HepG2 (cell line): ENCODE measurements at regions not wholly inside any gene's neighbourhood (a gene's known extent, or its start where the extent isn't known, plus 50 kb on each side); places are given as distances from the start of the nearest gene placed in this dataset.

Source experiments
- ATAC-seq: fragments of 200-7000 bp; cut with Tn5 transposase; 3 replicates; pipeline ENCODE4 v1.9.1; 2020; ENCODE audit warnings: mild to moderate bottlenecking, moderate library complexity
- BruUV-seq: library from RNA; stranded (reverse); fragments of 400-500 nt; replicated peaks from 2 replicates; lab custom pipeline; 2021; lab: Mats Ljungman, UMichigan
- CTCF ChIA-PET: fragments of 300-600 bp; formaldehyde crosslinking; extraction: SDS; loops from one replicate; lab custom pipeline; 2021; ENCODE audit warnings: low total read pairs, inconsistent platforms, low intra/inter-chr PET ratio; lab: Yijun Ruan, JAX
- POLR2A ChIA-PET: fragments of 350-600 bp; sonication (Branson Sonifier 250); formaldehyde crosslinking; loops from one replicate; lab custom pipeline; 2020; ENCODE audit warnings: antibody characterized with exemption, inconsistent platforms; lab: Yijun Ruan, JAX
- DNase-seq: peaks from one replicate; pipeline ENCODE4 v3.0.0-alpha.2; 2015; ENCODE audit warnings: low spot score
- FAIRE-seq: peaks from 3 replicates; lab custom pipeline; 2011; peaks lifted over from hg19 to GRCh38; lab: Jason Lieb, UNC
- H2AFZ ChIP-seq: one replicate; pipeline ENCODE4 v1.6.1; 2011; ENCODE audit warnings: low read length, inconsistent platforms
- H3K27ac ChIP-seq: fragments of 300-600 bp; 3 replicates; pipeline ENCODE4 v1.8.0; 2011; ENCODE audit warnings: mixed run types, mild to moderate bottlenecking, mixed read lengths, low read length, inconsistent platforms; ENCODE audit not compliant: insufficient read depth; ENCODE audit errors: extremely low read length
- H3K27me3 ChIP-seq, 2 experiments: fragments of 200-600 bp in 1 of 2; 2 replicates in 1 of 2; 3 replicates in 1 of 2; pipeline versions ENCODE4 v1.6.0 to v1.8.0; 2011; ENCODE audit warnings: low read length in 2 of 2, mild to moderate bottlenecking in 2 of 2, moderate library complexity in 2 of 2, inconsistent platforms in 1 of 2; ENCODE audit not compliant: insufficient read depth in 2 of 2, control insufficient read depth in 1 of 2
- H3K36me3 ChIP-seq, 2 experiments: fragments of 200-600 bp in 1 of 2; replicated peaks in 1 of 2; 2 replicates in 1 of 2; 3 replicates in 1 of 2; pipeline versions ENCODE4 v1.5.1 to v1.8.0; 2011; ENCODE audit warnings: low read length in 2 of 2, inconsistent platforms in 1 of 2; ENCODE audit not compliant: insufficient read depth in 2 of 2, control insufficient read depth in 1 of 2
- H3K4me1 ChIP-seq: 2 replicates; pipeline ENCODE4 v1.5.1; 2012; ENCODE audit warnings: low read length, inconsistent platforms; ENCODE audit not compliant: insufficient read depth
- H3K4me2 ChIP-seq: 2 replicates; pipeline ENCODE4 v1.6.0; 2011; ENCODE audit warnings: low read depth, low read length, inconsistent platforms
- H3K4me3 ChIP-seq, 3 experiments: fragments of 200-600 bp in 1 of 3; sonication (generic), shearing (Covaris generic) in 1 of 3; replicated peaks in 1 of 3; 2 replicates each; pipeline ENCODE4 v1.5.1; 2011 to 2016; ENCODE audit warnings: low read length in 3 of 3, inconsistent platforms in 2 of 3, low read depth in 2 of 3, mild to moderate bottlenecking in 2 of 3, control low read depth in 1 of 3, mixed read lengths in 1 of 3; ENCODE audit not compliant: insufficient read depth in 1 of 3
- H3K79me2 ChIP-seq: one replicate; pipeline ENCODE4 v1.6.1; 2011; ENCODE audit warnings: low read length, inconsistent platforms; ENCODE audit not compliant: insufficient read depth
- H3K9ac ChIP-seq: 2 replicates; pipeline ENCODE4 v1.6.0; 2011; ENCODE audit warnings: mild to moderate bottlenecking, low read depth, low read length, inconsistent platforms; ENCODE audit not compliant: insufficient read depth
- H3K9me3 ChIP-seq: 2 replicates; pipeline ENCODE4 v1.5.1; 2012; ENCODE audit warnings: mild to moderate bottlenecking, low read length
- H4K20me1 ChIP-seq: 2 replicates; pipeline ENCODE4 v1.6.0; 2011; ENCODE audit warnings: inconsistent platforms, mild to moderate bottlenecking, low read length, moderate library complexity; ENCODE audit not compliant: insufficient read depth
- ARNT2 ChIP-seq: sonication (generic); formaldehyde crosslinking; IDR thresholded peaks from 2 replicates; pipeline ENCODE4 v1.8.0; 2022; ENCODE audit warnings: mild to moderate bottlenecking, low read depth, missing genetic modification reagents, moderate library complexity
- GATAD1 ChIP-seq: IDR thresholded peaks from 2 replicates; pipeline ENCODE4 v1.6.1; 2016; ENCODE audit warnings: missing genetic modification reagents, missing compliant biosample characterization
- MLLT10 ChIP-seq: sonication (generic); formaldehyde crosslinking; IDR thresholded peaks from 2 replicates; pipeline ENCODE4 v1.4.0; 2020; ENCODE audit warnings: missing genetic modification reagents
- ZBTB34 ChIP-seq: sonication (generic); formaldehyde crosslinking; IDR thresholded peaks from 2 replicates; pipeline ENCODE4 v1.8.0; 2022; ENCODE audit warnings: mild to moderate bottlenecking, missing genetic modification reagents
- ZFP36L2 ChIP-seq: sonication (generic); formaldehyde crosslinking; IDR thresholded peaks from 2 replicates; pipeline ENCODE4 v1.4.0; 2020; ENCODE audit warnings: missing genetic modification reagents
- ZNF354B ChIP-seq: sonication (generic); formaldehyde crosslinking; IDR thresholded peaks from 2 replicates; pipeline ENCODE4 v1.8.0; 2022; ENCODE audit warnings: mild to moderate bottlenecking, missing genetic modification reagents
- ZNF710 ChIP-seq: sonication (generic); formaldehyde crosslinking; IDR thresholded peaks from 2 replicates; pipeline ENCODE4 v1.5.0; 2020; ENCODE audit warnings: mild to moderate bottlenecking, missing genetic modification reagents, borderline replicate concordance
- WGBS: methylation state at CpG from one replicate; pipeline ENCODE4 v1.1.6; 2017; ENCODE audit warnings: low lambda C conversion rate; 5-methylcytosine and 5-hydroxymethylcytosine counted together
- in situ Hi-C: cut with HindIII; loops from 2 replicates; pipeline ENCODE4 v1.10.0; 2017; ENCODE audit warnings: low pct_unique_long_range_greater_than_20kb; ENCODE audit not compliant: extremely low pct_ligation_motif_present
- intact Hi-C: fragments of 100-400 bp; cut with micrococcal nuclease; formaldehyde crosslinking; loops from one replicate; pipeline ENCODE4 v1.10.0; 2022; ENCODE audit not compliant: unreplicated experiment

- in situ Hi-C loops (no loop called here), intact Hi-C loops (no loop called here)
- Histone ChIP-seq H4K20me1 (no peaks in the 10 kb centered on the region), H3K4me3 (no peak overlapping the region), H3K4me2 (no peak overlapping the region), H3K9me3 (no peaks in the 10 kb centered on the region), H2AFZ (no peak overlapping the region), H3K36me3 (no peaks in the 10 kb centered on the region), H3K4me1 (no peaks in the 10 kb centered on the region), H3K27ac (no peak overlapping the region), H3K79me2 (no peaks in the 10 kb centered on the region), H3K9ac (no peak overlapping the region), H3K27me3 (peaks cover 3 to 16% of the 10 kb centered on the region in 2 experiments; a peak in 3 of 5 replicates)
- CTCF ChIA-PET = no interaction called here
- POLR2A ChIA-PET = no interaction called here
- FAIRE-seq = no peak
- no peak for DNase-seq
- BruUV-seq = no TSS peak
- 27% methylated on average over 3 of the region's 3 CpGs for WGBS
- TF ChIP-seq ZNF354B (no peak), MLLT10 (CRISPR knock-in tag) (no peak), ZFP36L2 (CRISPR knock-in tag) (no peak), ARNT2 (no peak), GATAD1 (CRISPR knock-in tag) (no peak), ZNF710 (CRISPR knock-in tag) (no peak), ZBTB34 (CRISPR knock-in tag) (no peak)
- ATAC-seq = no peak
Measured at GRCh38 chr11:109120341-109120740, 301.6 kb upstream of the C11orf87 start.
